Upper lobe of right lung (tissue), 1 donor: ENCODE measurements at regions not wholly inside any gene's neighbourhood (a gene's known extent, or its start where the extent isn't known, plus 50 kb on each side); places are given as distances from the start of the nearest gene placed in this dataset.

ENCODE experiments used
- ATAC-seq: fragments of 200-7000 bp; cut with Tn5 transposase; one replicate; pipeline ENCODE4 v1.9.1; 2020; ENCODE audit warnings: mild to moderate bottlenecking, moderate library complexity
- DNase-seq: peaks from one replicate; pipeline ENCODE4 v3.0.0-alpha.2; 2020
- H3K27ac ChIP-seq: fragments of 200-600 bp; one replicate; pipeline ENCODE4 v1.8.0; 2022
- H3K27me3 ChIP-seq: fragments of 200-600 bp; one replicate; pipeline ENCODE4 v1.8.0; 2022; ENCODE audit warnings: mild to moderate bottlenecking
- H3K36me3 ChIP-seq: fragments of 200-600 bp; one replicate; pipeline ENCODE4 v1.8.0; 2022
- H3K4me1 ChIP-seq: fragments of 200-600 bp; one replicate; pipeline ENCODE4 v1.8.0; 2022
- H3K4me3 ChIP-seq: fragments of 200-600 bp; one replicate; pipeline ENCODE4 v1.8.0; 2022; ENCODE audit warnings: mild to moderate bottlenecking
- H3K9me3 ChIP-seq: fragments of 200-600 bp; one replicate; pipeline ENCODE4 v1.8.0; 2022
- intact Hi-C: fragments of 100-400 bp; cut with DNase I; formaldehyde crosslinking; loops from one replicate; pipeline ENCODE4 v1.11.0; 2022
- TF ChIP-seq, protein P1 (sequence below): fragments of 200-600 bp; IDR thresholded peaks from one replicate; pipeline ENCODE4 v1.8.0; 2022; ENCODE audit warnings: antibody characterized with exemption
- donor health status: DM: no; HTN: yes; CAD: no; lungs with severe emphysema.

DNA sequence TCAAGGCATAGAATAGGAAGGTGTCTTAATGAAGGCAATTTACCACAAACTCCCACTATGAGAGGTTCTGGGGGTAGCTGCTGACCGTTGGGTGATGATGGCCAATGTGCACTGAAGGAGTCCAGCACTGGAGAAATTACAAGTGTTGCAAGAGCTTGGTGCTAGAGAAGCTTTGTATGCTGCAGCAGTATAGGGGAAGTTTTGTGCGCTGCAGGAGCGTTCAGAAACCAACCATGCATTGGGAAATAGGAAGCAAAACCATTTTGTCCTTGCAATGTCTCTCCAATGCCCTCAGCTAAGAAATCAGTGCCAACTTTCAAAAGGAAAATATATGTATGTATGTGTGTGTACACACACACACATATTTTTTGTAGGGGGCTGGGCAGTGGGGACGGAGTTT lies 441.6 kb upstream of the NAALADL2 start:
- TF ChIP-seq, protein P1, sequence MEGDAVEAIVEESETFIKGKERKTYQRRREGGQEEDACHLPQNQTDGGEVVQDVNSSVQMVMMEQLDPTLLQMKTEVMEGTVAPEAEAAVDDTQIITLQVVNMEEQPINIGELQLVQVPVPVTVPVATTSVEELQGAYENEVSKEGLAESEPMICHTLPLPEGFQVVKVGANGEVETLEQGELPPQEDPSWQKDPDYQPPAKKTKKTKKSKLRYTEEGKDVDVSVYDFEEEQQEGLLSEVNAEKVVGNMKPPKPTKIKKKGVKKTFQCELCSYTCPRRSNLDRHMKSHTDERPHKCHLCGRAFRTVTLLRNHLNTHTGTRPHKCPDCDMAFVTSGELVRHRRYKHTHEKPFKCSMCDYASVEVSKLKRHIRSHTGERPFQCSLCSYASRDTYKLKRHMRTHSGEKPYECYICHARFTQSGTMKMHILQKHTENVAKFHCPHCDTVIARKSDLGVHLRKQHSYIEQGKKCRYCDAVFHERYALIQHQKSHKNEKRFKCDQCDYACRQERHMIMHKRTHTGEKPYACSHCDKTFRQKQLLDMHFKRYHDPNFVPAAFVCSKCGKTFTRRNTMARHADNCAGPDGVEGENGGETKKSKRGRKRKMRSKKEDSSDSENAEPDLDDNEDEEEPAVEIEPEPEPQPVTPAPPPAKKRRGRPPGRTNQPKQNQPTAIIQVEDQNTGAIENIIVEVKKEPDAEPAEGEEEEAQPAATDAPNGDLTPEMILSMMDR = no peak
- H3K27me3 ChIP-seq = no peaks in the 10 kb centered on the region
- no peaks in the 10 kb centered on the region for H3K36me3 ChIP-seq
- H3K9me3 ChIP-seq = no peaks in the 10 kb centered on the region
- H3K27ac ChIP-seq = no peak overlapping the region
- intact Hi-C loops = no loop called here
- H3K4me3 ChIP-seq = no peak overlapping the region
- DNase-seq (no peak), ATAC-seq (peak; percentile 74)
- H3K4me1 ChIP-seq = no peaks in the 10 kb centered on the region

DNA sequence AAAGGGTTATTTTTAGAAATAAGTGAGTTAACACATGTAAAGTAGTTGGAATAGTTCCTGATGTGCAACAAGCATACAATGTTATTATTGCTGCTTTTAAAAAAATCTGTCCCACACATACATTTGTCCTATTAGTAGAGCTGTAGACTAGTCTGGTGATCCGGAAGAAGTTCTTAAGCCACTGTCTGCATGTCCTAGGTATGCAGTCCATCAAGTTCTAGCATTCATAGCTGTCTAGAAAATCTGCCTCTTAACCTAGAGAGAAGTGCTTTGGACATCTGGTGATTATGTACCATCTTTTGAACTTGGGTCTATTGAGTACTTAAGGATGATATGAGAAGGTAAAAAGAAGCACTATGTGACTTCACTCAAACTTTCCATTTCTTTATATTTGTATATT lies 439.9 kb upstream of the NAALADL2 start:
- no peak overlapping the region for H3K4me3 ChIP-seq
- no peak for ATAC-seq
- DNase-seq = no peak
- no peak overlapping the region for H3K27ac ChIP-seq
- no peaks in the 10 kb centered on the region for H3K9me3 ChIP-seq
- intact Hi-C loops = no loop called here
- no peaks in the 10 kb centered on the region for H3K4me1 ChIP-seq
- no peaks in the 10 kb centered on the region for H3K36me3 ChIP-seq
- no peaks in the 10 kb centered on the region for H3K27me3 ChIP-seq
- TF ChIP-seq, protein P1 = no peak

DNA sequence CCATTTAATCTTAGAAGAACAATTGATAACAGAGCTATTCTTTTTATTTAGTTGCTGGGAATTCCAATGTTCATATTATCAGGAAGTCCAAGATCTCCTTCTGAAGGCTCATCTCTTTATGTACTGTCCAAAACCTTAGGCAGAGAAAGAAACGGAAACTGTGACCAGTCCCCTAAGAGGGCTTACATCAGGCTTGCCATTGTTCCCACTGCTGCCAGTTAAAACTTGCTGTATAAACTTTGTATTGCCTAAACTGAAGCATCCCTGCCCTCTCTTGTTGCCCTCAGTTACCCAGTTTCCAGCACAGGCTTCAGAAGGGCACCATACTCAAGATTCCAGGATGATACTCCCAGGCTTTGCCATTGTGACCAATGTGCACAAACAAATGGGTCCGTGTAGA lies 435.2 kb upstream of the NAALADL2 start:
- Histone ChIP-seq H3K4me1 (no peaks in the 10 kb centered on the region), H3K36me3 (no peaks in the 10 kb centered on the region), H3K4me3 (no peak overlapping the region), H3K27ac (no peak overlapping the region), H3K9me3 (no peaks in the 10 kb centered on the region), H3K27me3 (no peaks in the 10 kb centered on the region)
- intact Hi-C loops = no loop called here
- TF ChIP-seq, protein P1 = no peak
- no peak for ATAC-seq
- no peak for DNase-seq

DNA sequence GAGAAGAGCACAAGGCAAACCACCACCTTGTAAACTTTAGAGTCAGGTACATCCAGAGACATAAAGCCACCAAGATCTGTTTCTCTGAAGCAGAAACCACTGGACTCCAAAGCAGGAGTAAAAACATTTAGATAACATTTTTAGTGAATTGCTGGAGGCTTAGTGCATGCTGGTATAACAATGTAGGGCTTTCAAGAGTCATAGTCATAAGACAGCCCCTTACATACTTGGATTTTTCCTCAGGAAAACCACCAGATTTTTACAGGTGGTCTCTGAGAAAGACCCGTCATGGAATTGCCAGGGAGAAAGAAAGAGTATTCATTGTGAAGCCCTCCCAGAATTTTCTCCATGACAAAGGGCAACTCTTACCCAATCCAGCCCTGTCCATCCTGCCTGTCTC lies 434.5 kb upstream of the NAALADL2 start:
- no peaks in the 10 kb centered on the region for H3K27me3 ChIP-seq
- intact Hi-C loops = no loop called here
- H3K27ac ChIP-seq = no peak overlapping the region
- no peaks in the 10 kb centered on the region for H3K9me3 ChIP-seq
- ATAC-seq = no peak
- no peaks in the 10 kb centered on the region for H3K36me3 ChIP-seq
- no peak for DNase-seq
- no peaks in the 10 kb centered on the region for H3K4me1 ChIP-seq
- H3K4me3 ChIP-seq = no peak overlapping the region
- TF ChIP-seq, protein P1 = no peak

DNA sequence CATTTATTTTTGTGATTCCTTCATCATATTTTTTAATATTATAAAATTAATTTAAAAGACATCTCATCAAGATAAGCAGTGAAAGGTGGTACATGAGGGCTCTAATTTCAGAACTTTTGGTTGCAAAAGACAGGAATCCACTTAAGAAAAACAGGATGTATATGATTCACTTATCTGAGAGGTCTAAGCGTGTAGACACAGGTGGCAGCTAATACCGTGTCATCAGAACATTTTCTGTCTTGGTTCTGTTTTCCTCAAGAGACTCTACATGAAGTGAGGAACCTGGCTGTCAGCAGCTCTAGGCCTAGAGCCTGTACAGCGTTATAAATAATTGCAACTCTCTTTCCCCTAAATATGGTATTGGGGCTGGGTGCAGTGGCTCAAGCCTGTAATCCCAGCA lies 433.7 kb upstream of the NAALADL2 start:
- Histone ChIP-seq H3K4me1 (no peaks in the 10 kb centered on the region), H3K27ac (no peak overlapping the region), H3K4me3 (no peak overlapping the region), H3K9me3 (no peaks in the 10 kb centered on the region), H3K36me3 (no peaks in the 10 kb centered on the region), H3K27me3 (no peaks in the 10 kb centered on the region)
- TF ChIP-seq, protein P1 = no peak
- ATAC-seq = no peak
- DNase-seq = no peak
- intact Hi-C loops = no loop called here

DNA sequence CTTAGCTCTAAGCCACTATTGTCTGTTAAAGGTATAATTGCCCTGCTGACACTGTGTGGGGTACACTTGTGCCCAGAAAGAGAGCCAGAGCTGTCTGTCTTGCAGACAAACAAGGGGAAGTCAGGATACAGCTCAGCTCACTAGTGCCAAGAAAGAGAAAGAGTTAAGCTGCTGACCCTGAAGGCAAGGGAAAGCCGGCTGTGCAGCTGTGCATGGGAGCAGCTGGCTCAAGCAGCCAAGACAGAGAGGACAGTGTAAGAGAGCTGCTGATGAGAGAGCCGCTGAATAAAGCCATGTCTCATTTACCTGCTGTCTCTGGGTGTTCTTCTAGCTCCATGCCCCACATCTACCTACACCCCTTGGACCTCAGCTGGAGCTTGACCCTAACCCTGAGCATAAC lies 428.1 kb upstream of the NAALADL2 start:
- ATAC-seq (no peak), DNase-seq (no peak)
- H3K4me1 ChIP-seq = no peaks in the 10 kb centered on the region
- H3K4me3 ChIP-seq = no peak overlapping the region
- H3K9me3 ChIP-seq = no peaks in the 10 kb centered on the region
- TF ChIP-seq, protein P1 = no peak
- no peaks in the 10 kb centered on the region for H3K27me3 ChIP-seq
- no peak overlapping the region for H3K27ac ChIP-seq
- intact Hi-C loops = no loop called here
- H3K36me3 ChIP-seq = no peaks in the 10 kb centered on the region
